MM.1S (cell line): ENCODE measurements at regions not wholly inside any gene's neighbourhood (a gene's known extent, or its start where the extent isn't known, plus 50 kb on each side); places are given as distances from the start of the nearest gene placed in this dataset.

Experiments used
- DNase-seq: peaks from one replicate; pipeline ENCODE4 v3.0.0-alpha.2; 2015
- H2AFZ ChIP-seq: fragments of 300-600 bp; sonication (generic); 2 replicates; pipeline ENCODE4 v1.6.0; 2016; ENCODE audit warnings: antibody characterized with exemption, low read length
- H3F3A ChIP-seq: fragments of 300-600 bp; sonication (generic); 2 replicates; pipeline ENCODE4 v1.6.1; 2016; ENCODE audit warnings: mild to moderate bottlenecking, antibody characterized with exemption, low read length, moderate library complexity, mixed read lengths; ENCODE audit not compliant: insufficient read depth
- H3K27ac ChIP-seq: fragments of 300-600 bp; sonication (generic); 2 replicates; pipeline ENCODE4 v1.5.1; 2016; ENCODE audit warnings: mild to moderate bottlenecking, low read length
- H3K27me3 ChIP-seq: fragments of 300-600 bp; sonication (generic); replicated peaks from 2 replicates; pipeline ENCODE4 v1.6.0; 2016; ENCODE audit warnings: low read length; ENCODE audit not compliant: insufficient read depth
- H3K36me3 ChIP-seq: fragments of 300-600 bp; sonication (generic); replicated peaks from 2 replicates; pipeline ENCODE4 v1.6.1; 2016; ENCODE audit warnings: mild to moderate bottlenecking, low read length, mixed read lengths; ENCODE audit not compliant: insufficient read depth
- H3K4me1 ChIP-seq: fragments of 300-600 bp; sonication (generic); 2 replicates; pipeline ENCODE4 v1.6.1; 2016; ENCODE audit warnings: low read length, mixed read lengths
- H3K4me2 ChIP-seq: fragments of 300-600 bp; sonication (generic); 2 replicates; pipeline ENCODE4 v1.6.0; 2016; ENCODE audit warnings: low read depth, low read length
- H3K4me3 ChIP-seq: fragments of 300-600 bp; sonication (generic); 2 replicates; pipeline ENCODE4 v1.5.1; 2016; ENCODE audit warnings: low read length, mixed read lengths
- H3K79me2 ChIP-seq: fragments of 300-600 bp; sonication (generic); 2 replicates; pipeline ENCODE4 v1.6.1; 2016; ENCODE audit warnings: mixed run types, low read length, mixed read lengths
- H3K9ac ChIP-seq: fragments of 300-600 bp; sonication (generic); 2 replicates; pipeline ENCODE4 v1.6.1; 2016; ENCODE audit warnings: low read length, mixed read lengths
- H3K9me2 ChIP-seq: fragments of 300-600 bp; sonication (generic); replicated peaks from 2 replicates; pipeline ENCODE4 v1.6.1; 2016; ENCODE audit warnings: mild to moderate bottlenecking, low read length, mixed read lengths; ENCODE audit not compliant: insufficient read depth
- H3K9me3 ChIP-seq: fragments of 300-600 bp; sonication (generic); replicated peaks from 2 replicates; pipeline ENCODE4 v1.6.1; 2016; ENCODE audit warnings: mild to moderate bottlenecking, low read length, mixed read lengths; ENCODE audit not compliant: insufficient read depth
- H4K20me1 ChIP-seq: fragments of 300-600 bp; sonication (generic); 2 replicates; pipeline ENCODE4 v1.6.1; 2016; ENCODE audit warnings: mild to moderate bottlenecking, low read length, moderate library complexity, mixed read lengths; ENCODE audit not compliant: insufficient read depth
- CTCF ChIP-seq: fragments of 300-600 bp; sonication (generic); IDR thresholded peaks from 2 replicates; pipeline ENCODE4 v1.5.1; 2016; ENCODE audit warnings: antibody characterized with exemption, low read length, mixed read lengths
- EZH2 ChIP-seq: fragments of 300-600 bp; sonication (generic); optimal IDR thresholded peaks from 2 replicates; pipeline ENCODE3; 2017; ENCODE audit warnings: low read depth, mild to moderate bottlenecking, antibody characterized with exemption, low read length, mixed read lengths
- EZH2phosphoT487 ChIP-seq: fragments of 300-600 bp; sonication (generic); IDR thresholded peaks from 2 replicates; pipeline ENCODE4 v1.6.1; 2018; ENCODE audit warnings: antibody characterized with exemption, low read length

- Histone ChIP-seq H3K4me2 (no peak overlapping the region), H3F3A (no peaks in the 10 kb centered on the region), H3K27me3 (no peaks in the 10 kb centered on the region), H3K79me2 (no peaks in the 10 kb centered on the region), H3K9me3 (no peaks in the 10 kb centered on the region), H3K9me2 (no peaks in the 10 kb centered on the region), H3K4me1 (no peaks in the 10 kb centered on the region), H2AFZ (no peak overlapping the region), H3K36me3 (no peaks in the 10 kb centered on the region), H3K9ac (no peak overlapping the region), H3K4me3 (no peak overlapping the region), H3K27ac (no peak overlapping the region), H4K20me1 (no peaks in the 10 kb centered on the region)
- TF ChIP-seq CTCF, result no peak
- no peak for TF ChIP-seq EZH2
- DNase-seq, result no peak
These were observed 196.4 kb downstream of the SEMA6A start for GRCh38 chr5:116378007-116378776.

- peak; percentile 37 for DNase-seq
- no peaks in the 10 kb centered on the region for H3K4me1 ChIP-seq
- no peak overlapping the region for H3K9ac ChIP-seq
- no peak overlapping the region for H3K4me3 ChIP-seq
- H3K27me3 ChIP-seq, result no peaks in the 10 kb centered on the region
- H3K27ac ChIP-seq, result no peak overlapping the region
- no peaks in the 10 kb centered on the region for H3K79me2 ChIP-seq
- no peaks in the 10 kb centered on the region for H3K9me2 ChIP-seq
- no peak overlapping the region for H3K4me2 ChIP-seq
- no peaks in the 10 kb centered on the region for H3K9me3 ChIP-seq
- no peaks in the 10 kb centered on the region for H3K36me3 ChIP-seq
- TF ChIP-seq EZH2 (no peak), CTCF (no peak), EZH2phosphoT487 (no peak)
- H3F3A ChIP-seq, result no peaks in the 10 kb centered on the region
- H2AFZ ChIP-seq, result no peak overlapping the region
- H4K20me1 ChIP-seq, result no peaks in the 10 kb centered on the region
These were observed 197.2 kb downstream of the SEMA6A start for GRCh38 chr5:116377276-116378006.

- H3F3A ChIP-seq, result no peaks in the 10 kb centered on the region
- no peaks in the 10 kb centered on the region for H3K36me3 ChIP-seq
- no peaks in the 10 kb centered on the region for H3K27me3 ChIP-seq
- H3K27ac ChIP-seq, result no peak overlapping the region
- H3K9me2 ChIP-seq, result no peaks in the 10 kb centered on the region
- no peaks in the 10 kb centered on the region for H3K4me1 ChIP-seq
- H3K9ac ChIP-seq, result no peak overlapping the region
- no peaks in the 10 kb centered on the region for H3K79me2 ChIP-seq
- DNase-seq, result no peak
- TF ChIP-seq CTCF, result no peak
- H2AFZ ChIP-seq, result no peak overlapping the region
- H4K20me1 ChIP-seq, result no peaks in the 10 kb centered on the region
- H3K9me3 ChIP-seq, result no peaks in the 10 kb centered on the region
- H3K4me3 ChIP-seq, result no peak overlapping the region
- H3K4me2 ChIP-seq, result no peak overlapping the region
These were observed 198.7 kb downstream of the SEMA6A start for GRCh38 chr5:116375926-116376325.
